ENCODE measurements at regions not wholly inside any gene's neighbourhood (a gene's known extent, or its start where the extent isn't known, plus 50 kb on each side); places are given as distances from the start of the nearest gene placed in this dataset.

- TF ChIP-seq USF2 (CRISPR knock-in tag; IDR thresholded peaks at IDR 0.05), result no peak
- no peak for TF ChIP-seq POLR2A (conservative IDR thresholded peaks at IDR 0.05)
- TF ChIP-seq TAF15 (IDR thresholded peaks at IDR 0.05; ENCODE audit: low read depth, low read length), result no peak
- TF ChIP-seq ZBTB33 (CRISPR knock-in tag; IDR thresholded peaks at IDR 0.05), result no peak
- no peak for TF ChIP-seq PRDM10 (IDR thresholded peaks at IDR 0.05; ENCODE audit: partially characterized antibody)
- TF ChIP-seq MEIS2 (IDR thresholded peaks at IDR 0.05; ENCODE audit: partially characterized antibody), result no peak
- no peak for TF ChIP-seq ZBTB11 (CRISPR knock-in tag; IDR thresholded peaks at IDR 0.05)
- no peak for TF ChIP-seq ZBTB17 (CRISPR knock-in tag; IDR thresholded peaks at IDR 0.05)
- no peak for TF ChIP-seq GTF3C2 (IDR thresholded peaks at IDR 0.05; ENCODE audit: borderline replicate concordance, extremely low read depth, insufficient read length)
Observed at GRCh38 chr11:92845390-92845789, 124.1 kb upstream of the MTNR1B start.

All from K562 (cell line).